Liver (tissue), 8 donors: ENCODE measurements at regions not wholly inside any gene's neighbourhood (a gene's known extent, or its start where the extent isn't known, plus 50 kb on each side); places are given as distances from the start of the nearest gene placed in this dataset.

Experiments used
- DNase-seq: peaks from one replicate; pipeline ENCODE4 v3.0.0-alpha.2; 2017; ENCODE audit warnings: low spot score
- H3K27ac ChIP-seq, 2 donors: one replicate each; pipeline ENCODE4 v1.7.0; 2013; ENCODE audit warnings: inconsistent platforms in 2 of 2, low read length in 2 of 2, control low read depth in 1 of 2, low read depth in 1 of 2, mild to moderate bottlenecking in 1 of 2
- H3K27me3 ChIP-seq, 4 donors: one replicate each; pipeline versions ENCODE4 v1.6.1 to v1.7.0; 2013; ENCODE audit warnings: low read length in 3 of 4, inconsistent platforms in 1 of 4, mild to moderate bottlenecking in 1 of 4, moderate library complexity in 1 of 4; ENCODE audit not compliant: control insufficient read depth in 4 of 4, insufficient read depth in 4 of 4
- H3K36me3 ChIP-seq, 4 donors: one replicate each; pipeline versions ENCODE4 v1.6.1 to v1.7.0; 2013; ENCODE audit warnings: low read length in 3 of 4, mild to moderate bottlenecking in 3 of 4, low read depth in 1 of 4, moderate library complexity in 1 of 4; ENCODE audit not compliant: control insufficient read depth in 4 of 4, insufficient read depth in 3 of 4
- H3K4me1 ChIP-seq, 4 donors: one replicate each; pipeline versions ENCODE4 v1.6.1 to v1.7.0; 2013; ENCODE audit warnings: low read length in 3 of 4, mild to moderate bottlenecking in 3 of 4, moderate library complexity in 1 of 4; ENCODE audit not compliant: control insufficient read depth in 4 of 4, insufficient read depth in 4 of 4
- H3K4me3 ChIP-seq, 3 donors: one replicate each; pipeline versions ENCODE4 v1.6.1 to v1.7.0; 2013; ENCODE audit warnings: low read length in 3 of 3, control low read depth in 1 of 3, low read depth in 1 of 3, mild to moderate bottlenecking in 1 of 3
- H3K9ac ChIP-seq, 2 donors: one replicate each; pipeline ENCODE4 v1.7.0; 2013; ENCODE audit warnings: low read length in 2 of 2, mild to moderate bottlenecking in 2 of 2, moderate library complexity in 2 of 2, control low read depth in 1 of 2, low read depth in 1 of 2
- H3K9me3 ChIP-seq, 4 donors: one replicate each; pipeline versions ENCODE4 v1.6.1 to v1.7.0; 2013; ENCODE audit warnings: low read length in 3 of 4; ENCODE audit not compliant: control insufficient read depth in 4 of 4
- EGR1 ChIP-seq, 2 donors: IDR thresholded peaks; 2 replicates each; pipeline ENCODE4 v1.6.1; 2016 to 2018; ENCODE audit warnings: antibody characterized with exemption in 2 of 2, low read depth in 2 of 2
- FOXA1 ChIP-seq: IDR thresholded peaks from 2 replicates; pipeline ENCODE4 v1.6.1; 2016; ENCODE audit warnings: antibody characterized with exemption
- FOXA2 ChIP-seq: IDR thresholded peaks from 2 replicates; pipeline ENCODE4 v1.6.1; 2016; ENCODE audit warnings: antibody characterized with exemption
- GABPA ChIP-seq, 2 donors: IDR thresholded peaks in 1 of 2; conservative IDR thresholded peaks in 1 of 2; 2 replicates each; pipeline ENCODE4 v1.6.1; 2016; ENCODE audit warnings: antibody characterized with exemption in 2 of 2, mild to moderate bottlenecking in 1 of 2, moderate library complexity in 1 of 2
- HNF4A ChIP-seq, 2 donors: conservative IDR thresholded peaks; 2 replicates each; pipeline ENCODE4 v1.6.1; 2016; ENCODE audit warnings: antibody characterized with exemption in 2 of 2, mild to moderate bottlenecking in 2 of 2
- HNF4G ChIP-seq: IDR thresholded peaks from 2 replicates; pipeline ENCODE4 v1.6.1; 2016; ENCODE audit warnings: antibody characterized with exemption
- JUND ChIP-seq, 2 donors: IDR thresholded peaks; 2 replicates each; pipeline ENCODE4 v1.6.1; 2016; ENCODE audit warnings: antibody characterized with exemption in 2 of 2
- RAD21 ChIP-seq, 2 donors: IDR thresholded peaks; 2 replicates each; pipeline ENCODE4 v1.6.1; 2016; ENCODE audit warnings: antibody characterized with exemption in 2 of 2, mild to moderate bottlenecking in 2 of 2
- RXRA ChIP-seq, 2 donors: IDR thresholded peaks; 2 replicates each; pipeline ENCODE4 v1.6.1; 2017 to 2018; ENCODE audit warnings: antibody characterized with exemption in 2 of 2, mild to moderate bottlenecking in 1 of 2
- SP1 ChIP-seq: IDR thresholded peaks from 2 replicates; pipeline ENCODE4 v1.6.1; 2018; ENCODE audit warnings: antibody characterized with exemption, mild to moderate bottlenecking
- TAF1 ChIP-seq: conservative IDR thresholded peaks from 2 replicates; pipeline ENCODE4 v1.6.1; 2016; ENCODE audit warnings: antibody characterized with exemption, mild to moderate bottlenecking
- YY1 ChIP-seq: IDR thresholded peaks from 2 replicates; pipeline ENCODE4 v1.6.1; 2016; ENCODE audit warnings: antibody characterized with exemption, mild to moderate bottlenecking
- WGBS: extraction: QIAGEN DNeasy Blood & Tissue Kit; methylation state at CpG from one replicate; pipeline ENCODE4 v1.1.7; 2013; 5-methylcytosine and 5-hydroxymethylcytosine counted together
- TF ChIP-seq, protein P1 (sequence below): IDR thresholded peaks from 2 replicates; pipeline ENCODE4 v1.6.1; 2016; ENCODE audit warnings: antibody characterized with exemption
- TF ChIP-seq, protein P2 (sequence below): fragments of 150-350 bp; IDR thresholded peaks from 2 replicates; pipeline ENCODE4 v1.5.1; 2017; ENCODE audit warnings: improper control_type of control experiment, low read depth, low read length; ENCODE audit not compliant: missing input control
- TF ChIP-seq, protein P3 (sequence below): IDR thresholded peaks from 2 replicates; pipeline ENCODE4 v1.6.1; 2016; ENCODE audit warnings: antibody characterized with exemption
- TF ChIP-seq, protein P4 (sequence below): IDR thresholded peaks from 2 replicates; pipeline ENCODE4 v1.6.1; 2016; ENCODE audit warnings: antibody characterized with exemption, mild to moderate bottlenecking
- donor health status: healthy.
- donor health status: healthy.
- donor health status: healthy.
- donor health status: healthy.
- donor health status: healthy.

DNA sequence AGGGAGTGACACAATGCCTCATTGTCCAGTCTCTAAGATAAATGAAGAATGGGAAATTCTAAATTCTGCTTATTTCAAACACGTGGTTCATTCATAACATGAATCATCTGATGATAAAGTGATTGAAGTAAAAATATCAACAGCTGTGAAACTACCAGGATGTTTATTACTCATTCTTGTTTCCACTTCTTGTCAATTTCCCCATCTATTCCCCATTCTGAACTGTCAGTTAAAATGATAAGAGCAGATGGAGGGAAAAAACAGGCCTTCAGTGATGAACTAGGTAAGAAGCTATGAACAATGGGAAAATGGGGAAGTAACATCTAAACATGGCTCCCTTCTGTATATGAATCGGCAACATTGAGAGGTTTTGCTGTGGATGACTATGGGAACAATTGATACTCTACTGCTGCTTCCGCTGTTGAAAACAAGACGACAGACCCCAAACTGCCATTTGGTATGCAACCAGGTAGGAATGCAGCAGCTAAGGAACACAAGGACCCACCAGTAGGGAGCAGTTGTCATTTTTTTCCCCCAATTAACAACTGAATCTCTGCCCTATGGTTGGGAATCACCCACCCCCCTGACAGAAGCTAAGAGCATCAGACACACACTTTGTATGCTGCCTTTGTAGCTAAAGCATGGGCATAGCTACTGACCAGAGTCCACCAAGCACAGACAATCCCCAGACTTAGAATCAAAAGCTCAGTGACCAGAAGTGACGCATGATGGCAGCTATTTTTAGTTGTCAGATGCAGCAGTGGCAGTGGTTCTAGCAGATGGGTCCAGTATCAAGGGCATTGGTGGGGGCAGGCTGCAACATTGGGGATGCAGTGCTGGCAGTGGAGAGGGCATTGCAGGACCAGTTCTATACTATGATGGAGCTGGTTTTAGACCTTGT is 52.9 kb upstream of the ZNF366 start:
- H3K36me3 ChIP-seq: no peaks in the 10 kb centered on the region
- no peak overlapping the region for H3K27ac ChIP-seq
- H3K4me3 ChIP-seq: no peak overlapping the region
- H3K9me3 ChIP-seq: no peaks in the 10 kb centered on the region
- peaks cover 0 to 17% (median 7%) of the 10 kb centered on the region in 4 donors for H3K4me1 ChIP-seq
- DNase-seq: no peak
- WGBS: 85% methylated on average over 5 of the region's 5 CpGs
- no peaks in the 10 kb centered on the region for H3K27me3 ChIP-seq
- no peak overlapping the region for H3K9ac ChIP-seq
- TF ChIP-seq, protein P1, sequence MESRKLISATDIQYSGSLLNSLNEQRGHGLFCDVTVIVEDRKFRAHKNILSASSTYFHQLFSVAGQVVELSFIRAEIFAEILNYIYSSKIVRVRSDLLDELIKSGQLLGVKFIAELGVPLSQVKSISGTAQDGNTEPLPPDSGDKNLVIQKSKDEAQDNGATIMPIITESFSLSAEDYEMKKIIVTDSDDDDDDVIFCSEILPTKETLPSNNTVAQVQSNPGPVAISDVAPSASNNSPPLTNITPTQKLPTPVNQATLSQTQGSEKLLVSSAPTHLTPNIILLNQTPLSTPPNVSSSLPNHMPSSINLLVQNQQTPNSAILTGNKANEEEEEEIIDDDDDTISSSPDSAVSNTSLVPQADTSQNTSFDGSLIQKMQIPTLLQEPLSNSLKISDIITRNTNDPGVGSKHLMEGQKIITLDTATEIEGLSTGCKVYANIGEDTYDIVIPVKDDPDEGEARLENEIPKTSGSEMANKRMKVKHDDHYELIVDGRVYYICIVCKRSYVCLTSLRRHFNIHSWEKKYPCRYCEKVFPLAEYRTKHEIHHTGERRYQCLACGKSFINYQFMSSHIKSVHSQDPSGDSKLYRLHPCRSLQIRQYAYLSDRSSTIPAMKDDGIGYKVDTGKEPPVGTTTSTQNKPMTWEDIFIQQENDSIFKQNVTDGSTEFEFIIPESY: no peak
- no peak for TF ChIP-seq GABPA (IDR thresholded peaks at IDR 0.05 in 1 of 2, conservative IDR thresholded peaks at IDR 0.05 in 1 of 2)
- TF ChIP-seq HNF4A (conservative IDR thresholded peaks at IDR 0.05): no peak
- TF ChIP-seq RAD21 (IDR thresholded peaks at IDR 0.05): no peak
- TF ChIP-seq, protein P2, sequence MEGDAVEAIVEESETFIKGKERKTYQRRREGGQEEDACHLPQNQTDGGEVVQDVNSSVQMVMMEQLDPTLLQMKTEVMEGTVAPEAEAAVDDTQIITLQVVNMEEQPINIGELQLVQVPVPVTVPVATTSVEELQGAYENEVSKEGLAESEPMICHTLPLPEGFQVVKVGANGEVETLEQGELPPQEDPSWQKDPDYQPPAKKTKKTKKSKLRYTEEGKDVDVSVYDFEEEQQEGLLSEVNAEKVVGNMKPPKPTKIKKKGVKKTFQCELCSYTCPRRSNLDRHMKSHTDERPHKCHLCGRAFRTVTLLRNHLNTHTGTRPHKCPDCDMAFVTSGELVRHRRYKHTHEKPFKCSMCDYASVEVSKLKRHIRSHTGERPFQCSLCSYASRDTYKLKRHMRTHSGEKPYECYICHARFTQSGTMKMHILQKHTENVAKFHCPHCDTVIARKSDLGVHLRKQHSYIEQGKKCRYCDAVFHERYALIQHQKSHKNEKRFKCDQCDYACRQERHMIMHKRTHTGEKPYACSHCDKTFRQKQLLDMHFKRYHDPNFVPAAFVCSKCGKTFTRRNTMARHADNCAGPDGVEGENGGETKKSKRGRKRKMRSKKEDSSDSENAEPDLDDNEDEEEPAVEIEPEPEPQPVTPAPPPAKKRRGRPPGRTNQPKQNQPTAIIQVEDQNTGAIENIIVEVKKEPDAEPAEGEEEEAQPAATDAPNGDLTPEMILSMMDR: no peak
- TF ChIP-seq, protein P3, sequence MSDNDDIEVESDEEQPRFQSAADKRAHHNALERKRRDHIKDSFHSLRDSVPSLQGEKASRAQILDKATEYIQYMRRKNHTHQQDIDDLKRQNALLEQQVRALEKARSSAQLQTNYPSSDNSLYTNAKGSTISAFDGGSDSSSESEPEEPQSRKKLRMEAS: no peak
- TF ChIP-seq JUND (IDR thresholded peaks at IDR 0.05): no peak
- TF ChIP-seq FOXA2: no peak
- no peak for TF ChIP-seq FOXA1
- TF ChIP-seq, protein P4, sequence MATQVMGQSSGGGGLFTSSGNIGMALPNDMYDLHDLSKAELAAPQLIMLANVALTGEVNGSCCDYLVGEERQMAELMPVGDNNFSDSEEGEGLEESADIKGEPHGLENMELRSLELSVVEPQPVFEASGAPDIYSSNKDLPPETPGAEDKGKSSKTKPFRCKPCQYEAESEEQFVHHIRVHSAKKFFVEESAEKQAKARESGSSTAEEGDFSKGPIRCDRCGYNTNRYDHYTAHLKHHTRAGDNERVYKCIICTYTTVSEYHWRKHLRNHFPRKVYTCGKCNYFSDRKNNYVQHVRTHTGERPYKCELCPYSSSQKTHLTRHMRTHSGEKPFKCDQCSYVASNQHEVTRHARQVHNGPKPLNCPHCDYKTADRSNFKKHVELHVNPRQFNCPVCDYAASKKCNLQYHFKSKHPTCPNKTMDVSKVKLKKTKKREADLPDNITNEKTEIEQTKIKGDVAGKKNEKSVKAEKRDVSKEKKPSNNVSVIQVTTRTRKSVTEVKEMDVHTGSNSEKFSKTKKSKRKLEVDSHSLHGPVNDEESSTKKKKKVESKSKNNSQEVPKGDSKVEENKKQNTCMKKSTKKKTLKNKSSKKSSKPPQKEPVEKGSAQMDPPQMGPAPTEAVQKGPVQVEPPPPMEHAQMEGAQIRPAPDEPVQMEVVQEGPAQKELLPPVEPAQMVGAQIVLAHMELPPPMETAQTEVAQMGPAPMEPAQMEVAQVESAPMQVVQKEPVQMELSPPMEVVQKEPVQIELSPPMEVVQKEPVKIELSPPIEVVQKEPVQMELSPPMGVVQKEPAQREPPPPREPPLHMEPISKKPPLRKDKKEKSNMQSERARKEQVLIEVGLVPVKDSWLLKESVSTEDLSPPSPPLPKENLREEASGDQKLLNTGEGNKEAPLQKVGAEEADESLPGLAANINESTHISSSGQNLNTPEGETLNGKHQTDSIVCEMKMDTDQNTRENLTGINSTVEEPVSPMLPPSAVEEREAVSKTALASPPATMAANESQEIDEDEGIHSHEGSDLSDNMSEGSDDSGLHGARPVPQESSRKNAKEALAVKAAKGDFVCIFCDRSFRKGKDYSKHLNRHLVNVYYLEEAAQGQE: no peak
- TF ChIP-seq YY1: no peak
- TF ChIP-seq EGR1 (IDR thresholded peaks at IDR 0.05; ENCODE audit: low read depth in 2 of 2): no peak
- TF ChIP-seq RXRA (IDR thresholded peaks at IDR 0.05): no peak
- no peak for TF ChIP-seq TAF1
- TF ChIP-seq HNF4G: no peak
- TF ChIP-seq SP1: no peak
